H9 (cell line): ENCODE measurements at regions not wholly inside any gene's neighbourhood (a gene's known extent, or its start where the extent isn't known, plus 50 kb on each side); places are given as distances from the start of the nearest gene placed in this dataset.

Source experiments
- DNase-seq: peaks from one replicate; pipeline ENCODE4 v3.0.0-alpha.2; 2017
- H2AFZ ChIP-seq: one replicate; pipeline ENCODE4 v1.6.1; 2013; ENCODE audit warnings: mild to moderate bottlenecking, low read length, control low read depth, moderate library complexity
- H2AK5ac ChIP-seq: 2 replicates; pipeline ENCODE4 v1.6.1; 2013; ENCODE audit warnings: low read length, control low read depth, mixed read lengths; ENCODE audit not compliant: insufficient read length
- H2BK120ac ChIP-seq: one replicate; pipeline ENCODE4 v1.6.1; 2013; ENCODE audit warnings: low read depth, mild to moderate bottlenecking, low read length, control low read depth, inconsistent platforms; ENCODE audit not compliant: poor library complexity, severe bottlenecking
- H2BK12ac ChIP-seq: 2 replicates; pipeline ENCODE4 v1.6.1; 2013; ENCODE audit warnings: low read length, control low read depth, mixed read lengths, low read depth; ENCODE audit not compliant: insufficient read length
- H2BK15ac ChIP-seq: 2 replicates; pipeline ENCODE4 v1.6.1; 2013; ENCODE audit warnings: low read depth, low read length, control low read depth
- H2BK20ac ChIP-seq: one replicate; pipeline ENCODE4 v1.6.1; 2013; ENCODE audit warnings: low read depth, mild to moderate bottlenecking, low read length, control low read depth, inconsistent platforms; ENCODE audit not compliant: poor library complexity, severe bottlenecking
- H2BK5ac ChIP-seq: 2 replicates; pipeline ENCODE4 v1.6.1; 2013; ENCODE audit warnings: low read length, control low read depth, mixed read lengths; ENCODE audit not compliant: insufficient read length
- H3K14ac ChIP-seq: 2 replicates; pipeline ENCODE4 v1.6.1; 2013; ENCODE audit warnings: low read length, control low read depth; ENCODE audit not compliant: insufficient read depth
- H3K18ac ChIP-seq: 2 replicates; pipeline ENCODE4 v1.6.1; 2013; ENCODE audit warnings: low read depth, mild to moderate bottlenecking, mixed read lengths, low read length, control low read depth; ENCODE audit not compliant: insufficient read length
- H3K23ac ChIP-seq: 2 replicates; pipeline ENCODE4 v1.6.1; 2013; ENCODE audit warnings: low read length, control low read depth, mixed read lengths, low read depth; ENCODE audit not compliant: insufficient read length
- H3K23me2 ChIP-seq: 2 replicates; pipeline ENCODE4 v1.6.1; 2013; ENCODE audit warnings: low read depth, mild to moderate bottlenecking, mixed read lengths, low read length, control low read depth; ENCODE audit not compliant: insufficient read length, poor library complexity, severe bottlenecking
- H3K27ac ChIP-seq: 2 replicates; pipeline ENCODE4 v1.5.1; 2013; ENCODE audit warnings: low read length, control low read depth, mixed read lengths, low read depth; ENCODE audit not compliant: insufficient read length
- H3K27me3 ChIP-seq: 2 replicates; pipeline ENCODE4 v1.6.1; 2013; ENCODE audit warnings: low read length, control low read depth, inconsistent platforms; ENCODE audit not compliant: insufficient read depth
- H3K4ac ChIP-seq: 2 replicates; pipeline ENCODE4 v1.6.1; 2013; ENCODE audit warnings: low read depth, mild to moderate bottlenecking, control low read depth, inconsistent platforms, low read length, moderate library complexity
- H3K4me1 ChIP-seq: 2 replicates; pipeline ENCODE4 v1.6.1; 2013; ENCODE audit warnings: low read length, control low read depth, inconsistent platforms; ENCODE audit not compliant: insufficient read depth
- H3K4me2 ChIP-seq: 2 replicates; pipeline ENCODE4 v1.6.1; 2013; ENCODE audit warnings: low read length, control low read depth, mixed read lengths; ENCODE audit not compliant: insufficient read length, insufficient read depth
- H3K56ac ChIP-seq: 2 replicates; pipeline ENCODE4 v1.6.1; 2013; ENCODE audit warnings: low read depth, mild to moderate bottlenecking, mixed read lengths, low read length, control low read depth; ENCODE audit not compliant: insufficient read length
- H3K79me1 ChIP-seq: 2 replicates; pipeline ENCODE4 v1.6.1; 2013; ENCODE audit warnings: low read depth, mild to moderate bottlenecking, moderate library complexity, low read length, control low read depth, inconsistent platforms; ENCODE audit not compliant: insufficient read depth, poor library complexity, severe bottlenecking
- H3K79me2 ChIP-seq: 2 replicates; pipeline ENCODE4 v1.6.1; 2013; ENCODE audit warnings: low read length, control low read depth, inconsistent platforms; ENCODE audit not compliant: insufficient read depth
- H3K9ac ChIP-seq: 2 replicates; pipeline ENCODE4 v1.6.1; 2013; ENCODE audit warnings: low read length, control low read depth, mixed read lengths; ENCODE audit not compliant: insufficient read length; ENCODE audit errors: extremely low read depth
- H3K9me3 ChIP-seq: one replicate; pipeline ENCODE4 v1.6.1; 2013; ENCODE audit warnings: low read depth, low read length, inconsistent platforms; ENCODE audit not compliant: control insufficient read depth
- H3T11ph ChIP-seq: one replicate; pipeline ENCODE4 v1.6.1; 2013; ENCODE audit warnings: mild to moderate bottlenecking, low read length, control low read depth, inconsistent platforms
- H4K20me1 ChIP-seq: one replicate; pipeline ENCODE4 v1.6.1; 2013; ENCODE audit not compliant: control insufficient read depth, insufficient read length, insufficient read depth
- H4K5ac ChIP-seq: 2 replicates; pipeline ENCODE4 v1.6.1; 2013; ENCODE audit warnings: low read depth, mild to moderate bottlenecking, mixed read lengths, low read length, control low read depth; ENCODE audit not compliant: insufficient read length
- H4K8ac ChIP-seq: replicated peaks from 2 replicates; pipeline ENCODE4 v1.6.1; 2013; ENCODE audit warnings: low read length, control low read depth, mixed read lengths, low read depth; ENCODE audit not compliant: insufficient read length
- H4K91ac ChIP-seq: 2 replicates; pipeline ENCODE4 v1.6.1; 2013; ENCODE audit warnings: low read depth, mild to moderate bottlenecking, moderate library complexity, mixed read lengths, low read length, control low read depth; ENCODE audit not compliant: insufficient read length
- H3K27ac Mint-ChIP-seq, 3 experiments: 2 replicates in 2 of 3; 3 replicates in 1 of 3; pipeline ENCODE4 v1.8.0; 2020 to 2021; ENCODE audit warnings: mixed read lengths in 3 of 3, mild to moderate bottlenecking in 1 of 3, moderate library complexity in 1 of 3
- H3K27me3 Mint-ChIP-seq: 2 replicates; pipeline ENCODE4 v1.8.0; 2021; ENCODE audit warnings: low read depth, mild to moderate bottlenecking, moderate library complexity, mixed read lengths
- H3K36me3 Mint-ChIP-seq, 3 experiments: 2 replicates in 2 of 3; 3 replicates in 1 of 3; pipeline ENCODE4 v1.8.0; 2020 to 2021; ENCODE audit warnings: low read depth in 3 of 3, mixed read lengths in 3 of 3; ENCODE audit not compliant: insufficient read depth in 1 of 3
- H3K4me1 Mint-ChIP-seq, 2 experiments: 2 replicates each; pipeline ENCODE4 v1.8.0; 2020; ENCODE audit warnings: mixed read lengths in 2 of 2
- H3K4me3 Mint-ChIP-seq, 2 experiments: 2 replicates in 1 of 2; 3 replicates in 1 of 2; pipeline ENCODE4 v1.8.0; 2020 to 2021; ENCODE audit warnings: mild to moderate bottlenecking in 2 of 2, mixed read lengths in 2 of 2, moderate library complexity in 1 of 2
- H3K9me3 Mint-ChIP-seq, 2 experiments: 2 replicates in 1 of 2; 3 replicates in 1 of 2; pipeline ENCODE4 v1.8.0; 2020; ENCODE audit warnings: mild to moderate bottlenecking in 2 of 2, mixed read lengths in 2 of 2, moderate library complexity in 1 of 2
- WGBS: extraction: QIAGEN DNeasy Blood & Tissue Kit; methylation state at CpG from one replicate; pipeline ENCODE4 v1.1.7; 2013; ENCODE audit warnings: missing lambda C conversion rate, low lambda C conversion rate, mixed read lengths; ENCODE audit not compliant: insufficient read length; ENCODE audit errors: extremely low coverage; 5-methylcytosine and 5-hydroxymethylcytosine counted together
- TF ChIP-seq, protein P1 (sequence below): fragments of 200-600 bp; sonication (generic); conservative IDR thresholded peaks from 3 replicates; pipeline ENCODE4 v1.8.0; 2021; ENCODE audit warnings: antibody characterized with exemption, mild to moderate bottlenecking

DNA sequence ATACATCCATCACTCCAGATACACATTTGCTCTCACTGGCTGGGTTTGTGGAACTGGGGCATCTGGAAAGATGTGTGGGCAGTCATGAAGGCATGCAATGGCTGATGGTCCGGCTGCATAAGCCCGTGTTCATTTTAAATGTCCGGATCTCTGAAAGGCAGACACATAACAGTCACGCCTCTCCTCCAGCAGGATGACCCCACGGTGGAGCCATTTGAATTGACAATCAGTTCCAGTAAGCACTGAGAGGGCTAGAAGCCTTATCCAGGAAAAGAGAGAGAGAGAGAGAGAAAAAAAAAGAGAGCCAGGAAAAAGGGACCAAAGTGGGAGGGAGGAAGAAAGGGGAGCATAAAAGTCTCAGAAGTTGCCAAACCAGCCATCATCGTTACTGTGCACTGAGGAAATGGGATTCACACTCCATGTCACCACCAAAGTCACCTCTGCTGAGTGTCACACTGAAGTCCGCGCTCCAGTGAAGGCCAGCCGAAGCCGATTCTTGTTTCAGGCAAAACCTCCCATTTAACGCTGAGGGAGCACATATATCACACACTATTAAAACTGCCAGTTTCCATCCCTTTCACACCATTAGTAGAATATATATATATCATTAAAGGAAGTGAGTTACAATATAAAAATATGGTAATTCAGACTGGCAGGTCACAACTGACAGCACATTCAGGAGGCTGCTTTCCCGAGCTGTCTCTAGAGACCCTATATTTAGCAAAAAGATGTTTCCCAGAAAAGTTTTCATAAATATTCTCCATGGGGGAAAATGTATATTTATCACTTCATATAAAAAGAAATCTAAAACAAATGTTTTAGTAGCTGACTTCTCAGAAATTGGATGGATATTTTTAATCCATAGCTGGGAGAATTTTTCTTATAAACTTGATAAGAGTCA is 142.0 kb downstream of the ACTR3 start:
- no peaks in the 10 kb centered on the region; a peak in 2 of 5 replicates for H3K9me3 Mint-ChIP-seq
- H3K36me3 Mint-ChIP-seq = no peaks in the 10 kb centered on the region
- H3K79me1 ChIP-seq = no peaks in the 10 kb centered on the region
- no peak overlapping the region for H2BK5ac ChIP-seq
- H3K4ac ChIP-seq = no peak overlapping the region
- H3K18ac ChIP-seq = no peak overlapping the region
- DNase-seq = no peak
- no peaks in the 10 kb centered on the region for H3K79me2 ChIP-seq
- no peak overlapping the region for H2AFZ ChIP-seq
- no peak overlapping the region for H3T11ph ChIP-seq
- H3K23me2 ChIP-seq = no peaks in the 10 kb centered on the region
- TF ChIP-seq, protein P1, sequence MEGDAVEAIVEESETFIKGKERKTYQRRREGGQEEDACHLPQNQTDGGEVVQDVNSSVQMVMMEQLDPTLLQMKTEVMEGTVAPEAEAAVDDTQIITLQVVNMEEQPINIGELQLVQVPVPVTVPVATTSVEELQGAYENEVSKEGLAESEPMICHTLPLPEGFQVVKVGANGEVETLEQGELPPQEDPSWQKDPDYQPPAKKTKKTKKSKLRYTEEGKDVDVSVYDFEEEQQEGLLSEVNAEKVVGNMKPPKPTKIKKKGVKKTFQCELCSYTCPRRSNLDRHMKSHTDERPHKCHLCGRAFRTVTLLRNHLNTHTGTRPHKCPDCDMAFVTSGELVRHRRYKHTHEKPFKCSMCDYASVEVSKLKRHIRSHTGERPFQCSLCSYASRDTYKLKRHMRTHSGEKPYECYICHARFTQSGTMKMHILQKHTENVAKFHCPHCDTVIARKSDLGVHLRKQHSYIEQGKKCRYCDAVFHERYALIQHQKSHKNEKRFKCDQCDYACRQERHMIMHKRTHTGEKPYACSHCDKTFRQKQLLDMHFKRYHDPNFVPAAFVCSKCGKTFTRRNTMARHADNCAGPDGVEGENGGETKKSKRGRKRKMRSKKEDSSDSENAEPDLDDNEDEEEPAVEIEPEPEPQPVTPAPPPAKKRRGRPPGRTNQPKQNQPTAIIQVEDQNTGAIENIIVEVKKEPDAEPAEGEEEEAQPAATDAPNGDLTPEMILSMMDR = no peak
- no peaks in the 10 kb centered on the region for H4K20me1 ChIP-seq
- no peak overlapping the region for H3K4me3 Mint-ChIP-seq
- H2BK120ac ChIP-seq = no peak overlapping the region
- peaks cover 18 to 20% of the 10 kb centered on the region in 2 experiments for H3K4me1 Mint-ChIP-seq
- WGBS = no CpG with 5 or more reads among the region's 12 CpGs
- H3K4me2 ChIP-seq = no peak overlapping the region
- no peaks in the 10 kb centered on the region; the same call in 1 of the 2 replicates for H3K4me1 ChIP-seq
- no peak overlapping the region for H2BK15ac ChIP-seq
- H4K8ac ChIP-seq = no peak overlapping the region
- no peak overlapping the region for H3K9ac ChIP-seq
- no peaks in the 10 kb centered on the region for H3K27me3 ChIP-seq
- peak overlapping the region; percentile 50 for H2AK5ac ChIP-seq
- no peak overlapping the region for H3K27ac ChIP-seq
- H4K5ac ChIP-seq = no peak overlapping the region
- no peak overlapping the region for H3K23ac ChIP-seq
- no peak overlapping the region for H2BK12ac ChIP-seq
- peak overlapping the region in 2 of 3 experiments; percentile 35 to 77; a peak in 3 of 7 replicates for H3K27ac Mint-ChIP-seq
- no peak overlapping the region for H3K56ac ChIP-seq
- H3K14ac ChIP-seq = no peak overlapping the region
- H3K9me3 ChIP-seq = no peaks in the 10 kb centered on the region
- H4K91ac ChIP-seq = no peak overlapping the region
- no peak overlapping the region for H2BK20ac ChIP-seq
- no peaks in the 10 kb centered on the region for H3K27me3 Mint-ChIP-seq
